Mesendoderm (in vitro differentiated cells): ENCODE measurements at regions not wholly inside any gene's neighbourhood (a gene's known extent, or its start where the extent isn't known, plus 50 kb on each side); places are given as distances from the start of the nearest gene placed in this dataset.

Experiments used
- DNase-seq: peaks from one replicate; pipeline ENCODE4 v3.0.0; 2013
- H2AK5ac ChIP-seq: 2 replicates; pipeline ENCODE4 v1.6.1; 2013; ENCODE audit warnings: low read length, inconsistent platforms
- H2BK120ac ChIP-seq: 2 replicates; pipeline ENCODE4 v1.6.1; 2013; ENCODE audit warnings: low read depth, mild to moderate bottlenecking, low read length, moderate library complexity, mixed read lengths
- H2BK15ac ChIP-seq: replicated peaks from 2 replicates; pipeline ENCODE4 v1.6.1; 2013; ENCODE audit warnings: low read depth, mild to moderate bottlenecking, moderate library complexity
- H2BK5ac ChIP-seq: 2 replicates; pipeline ENCODE4 v1.6.1; 2013; ENCODE audit warnings: low read length, inconsistent platforms
- H3K18ac ChIP-seq: 2 replicates; pipeline ENCODE4 v1.6.1; 2013; ENCODE audit warnings: mild to moderate bottlenecking, low read length, mixed read lengths
- H3K23ac ChIP-seq: one replicate; pipeline ENCODE4 v1.6.1; 2013; ENCODE audit warnings: low read length
- H3K27ac ChIP-seq: 2 replicates; pipeline ENCODE4 v1.5.1; 2013; ENCODE audit warnings: low read depth, mild to moderate bottlenecking, inconsistent platforms, low read length, moderate library complexity
- H3K27me3 ChIP-seq: 2 replicates; pipeline ENCODE4 v1.6.1; 2013; ENCODE audit warnings: low read length, control low read depth, mild to moderate bottlenecking, inconsistent platforms; ENCODE audit not compliant: insufficient read depth, poor library complexity
- H3K36me3 ChIP-seq: 2 replicates; pipeline ENCODE4 v1.6.1; 2013; ENCODE audit warnings: low read length, inconsistent platforms; ENCODE audit not compliant: control insufficient read depth, insufficient read depth
- H3K4ac ChIP-seq: one replicate; pipeline ENCODE4 v1.6.1; 2013; ENCODE audit warnings: low read depth, mild to moderate bottlenecking, low read length, moderate library complexity
- H3K4me1 ChIP-seq: 2 replicates; pipeline ENCODE4 v1.6.1; 2013; ENCODE audit warnings: low read depth, low read length, inconsistent platforms; ENCODE audit not compliant: control insufficient read depth
- H3K4me2 ChIP-seq: 2 replicates; pipeline ENCODE4 v1.6.1; 2013; ENCODE audit warnings: low read length
- H3K4me3 ChIP-seq: 2 replicates; pipeline ENCODE4 v1.5.1; 2013; ENCODE audit warnings: mild to moderate bottlenecking, low read length
- H3K56ac ChIP-seq: one replicate; pipeline ENCODE4 v1.6.1; 2013; ENCODE audit warnings: low read length
- H3K79me1 ChIP-seq: 2 replicates; pipeline ENCODE4 v1.6.1; 2013; ENCODE audit warnings: low read length, inconsistent platforms
- H3K79me2 ChIP-seq: 2 replicates; pipeline ENCODE4 v1.6.1; 2013; ENCODE audit warnings: mild to moderate bottlenecking, low read length; ENCODE audit not compliant: control insufficient read depth, insufficient read depth
- H3K9ac ChIP-seq: 2 replicates; pipeline ENCODE4 v1.6.1; 2013; ENCODE audit warnings: low read length, inconsistent platforms
- H4K5ac ChIP-seq: one replicate; pipeline ENCODE4 v1.6.1; 2013; ENCODE audit warnings: low read length
- H4K8ac ChIP-seq: one replicate; pipeline ENCODE4 v1.6.1; 2013; ENCODE audit warnings: low read depth, mild to moderate bottlenecking, control low read depth, low read length, moderate library complexity
- WGBS: extraction: QIAGEN DNeasy Blood & Tissue Kit; methylation state at CpG from one replicate; pipeline ENCODE4 v1.1.7; 2013; ENCODE audit warnings: low lambda C conversion rate, missing lambda C conversion rate; ENCODE audit not compliant: insufficient coverage; ENCODE audit errors: extremely low coverage; 5-methylcytosine and 5-hydroxymethylcytosine counted together

DNA sequence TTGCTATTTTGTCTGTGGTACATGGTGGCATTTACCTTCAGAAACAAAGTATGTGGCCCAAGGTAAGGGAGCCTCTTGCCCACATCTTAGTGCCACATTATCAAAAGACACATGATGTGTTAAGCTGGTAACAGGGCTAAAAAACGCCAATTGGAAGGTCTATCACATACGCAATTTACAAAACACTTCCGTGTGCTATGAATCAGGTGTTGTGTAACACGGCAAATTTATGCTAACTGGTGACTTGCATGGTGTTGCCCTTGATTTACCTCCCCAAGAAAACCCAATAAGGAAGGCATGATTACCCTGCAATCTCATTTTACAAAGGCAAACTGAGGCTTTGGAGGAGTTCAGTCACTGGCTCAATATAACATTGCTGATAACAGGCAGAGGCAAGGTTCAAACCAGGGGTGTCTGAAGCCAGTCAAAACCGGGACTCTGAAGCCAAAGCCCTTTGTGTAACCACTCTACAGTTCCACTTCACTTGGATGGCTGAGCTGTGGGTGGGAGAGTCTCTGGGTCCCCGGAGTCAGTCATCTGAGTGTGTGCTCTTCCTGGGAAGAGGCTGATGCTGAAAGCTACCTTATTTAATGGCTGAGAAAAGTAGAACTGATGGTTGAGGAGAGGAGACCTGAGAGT lies 103.9 kb upstream of the BCL6 start:
- Histone ChIP-seq H2BK5ac (no peak overlapping the region), H3K18ac (no peak overlapping the region), H3K4me2 (no peak overlapping the region), H3K23ac (no peak overlapping the region), H3K56ac (no peak overlapping the region), H2AK5ac (no peak overlapping the region), H4K5ac (no peak overlapping the region), H3K4ac (no peak overlapping the region), H3K9ac (no peak overlapping the region), H4K8ac (no peak overlapping the region), H3K27me3 (no peaks in the 10 kb centered on the region), H2BK120ac (no peak overlapping the region), H2BK15ac (no peak overlapping the region), H3K4me1 (no peaks in the 10 kb centered on the region), H3K4me3 (no peak overlapping the region), H3K36me3 (no peaks in the 10 kb centered on the region), H3K79me2 (no peaks in the 10 kb centered on the region), H3K79me1 (no peaks in the 10 kb centered on the region), H3K27ac (no peak overlapping the region)
- no CpG with 5 or more reads among the region's 6 CpGs for WGBS
- DNase-seq: no peak

DNA sequence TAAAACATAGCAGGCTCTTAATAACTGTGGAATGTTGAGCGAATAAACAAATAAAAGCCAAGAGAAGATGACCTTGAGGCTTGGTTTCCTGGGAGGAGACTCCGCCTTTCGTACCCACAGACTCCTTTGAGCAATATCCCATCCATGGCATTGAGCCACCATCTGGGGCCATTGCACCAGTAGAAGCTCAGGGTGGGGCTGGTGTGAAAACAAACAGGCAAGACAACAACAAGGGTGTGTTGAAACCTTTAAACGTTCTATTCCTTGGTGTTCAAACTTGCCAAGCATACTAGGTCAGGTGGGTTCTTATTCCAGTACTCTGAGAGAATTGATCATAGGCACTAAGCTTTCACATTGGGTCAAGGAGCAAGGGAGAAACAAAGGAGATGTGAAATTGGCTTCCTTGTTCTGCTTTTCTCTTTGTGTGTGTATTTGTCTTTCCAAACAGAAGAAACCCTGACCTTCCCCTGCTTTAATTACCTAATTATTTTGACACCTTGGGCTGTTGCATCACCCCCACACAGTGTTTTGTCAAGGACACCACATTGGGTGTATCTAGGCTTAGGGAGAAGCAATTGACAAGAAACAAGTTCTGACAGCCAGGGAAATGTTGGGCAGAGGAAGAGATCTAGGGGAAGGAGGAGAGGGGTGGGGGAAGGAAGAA lies 105.1 kb upstream of the BCL6 start:
- Histone ChIP-seq H3K79me1 (no peaks in the 10 kb centered on the region), H3K18ac (no peak overlapping the region), H3K27ac (no peak overlapping the region), H3K56ac (no peak overlapping the region), H3K79me2 (no peaks in the 10 kb centered on the region), H2BK15ac (no peak overlapping the region), H3K4me3 (no peak overlapping the region), H3K4me1 (no peaks in the 10 kb centered on the region), H3K36me3 (no peaks in the 10 kb centered on the region), H2BK120ac (no peak overlapping the region), H2BK5ac (no peak overlapping the region), H2AK5ac (no peak overlapping the region), H3K9ac (no peak overlapping the region), H4K8ac (no peak overlapping the region), H3K4ac (no peak overlapping the region), H3K23ac (no peak overlapping the region), H3K4me2 (no peak overlapping the region), H3K27me3 (no peaks in the 10 kb centered on the region), H4K5ac (no peak overlapping the region)
- no peak for DNase-seq
- WGBS: no CpG with 5 or more reads among the region's 4 CpGs

DNA sequence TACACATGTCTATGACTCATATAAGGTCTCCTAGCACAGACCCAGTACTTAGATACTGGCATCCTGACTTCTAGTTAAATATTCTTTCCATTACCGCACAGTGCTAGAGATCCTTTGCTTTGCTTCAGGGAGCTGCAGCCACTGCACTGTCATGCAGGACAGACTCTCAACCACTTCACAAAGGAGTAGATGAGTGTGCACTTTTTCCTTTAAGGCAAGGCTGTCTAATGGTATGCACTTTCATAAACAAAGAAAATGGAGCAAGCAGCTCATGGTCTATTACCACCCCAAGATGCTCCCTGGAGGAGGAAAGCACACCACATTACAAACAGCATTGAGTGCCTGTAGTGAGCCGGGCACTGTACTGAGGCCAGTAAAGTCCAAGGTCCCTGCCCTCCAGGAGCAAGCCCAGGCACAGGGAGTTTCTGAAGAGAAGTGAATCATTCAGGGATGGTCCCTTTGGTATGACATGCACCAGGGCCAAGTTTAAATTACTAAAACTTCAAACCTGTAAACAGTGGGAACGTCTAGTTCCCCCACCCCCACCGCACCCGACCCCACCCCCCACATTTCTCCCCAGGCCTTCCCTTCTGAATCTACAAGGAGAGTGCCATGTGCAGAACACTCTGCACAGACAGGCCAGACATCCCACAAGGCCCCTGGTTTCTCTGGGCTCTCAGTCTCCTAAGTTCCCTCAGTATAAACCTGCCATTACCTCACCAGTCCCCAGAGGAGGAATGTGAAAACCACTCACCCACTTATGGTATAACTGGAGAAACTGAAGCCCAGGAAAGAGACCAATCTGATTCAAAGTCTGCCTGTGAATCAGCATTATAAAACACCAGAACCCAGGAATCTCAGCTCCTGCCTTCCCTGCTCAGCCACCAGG lies 107.8 kb upstream of the BCL6 start:
- no peak overlapping the region for H3K56ac ChIP-seq
- no peaks in the 10 kb centered on the region for H3K4me1 ChIP-seq
- H2BK15ac ChIP-seq: no peak overlapping the region
- no peaks in the 10 kb centered on the region for H3K36me3 ChIP-seq
- H4K5ac ChIP-seq: no peak overlapping the region
- no peak overlapping the region for H3K4ac ChIP-seq
- no peaks in the 10 kb centered on the region for H3K27me3 ChIP-seq
- no peak for DNase-seq
- no peaks in the 10 kb centered on the region for H3K79me1 ChIP-seq
- no peak overlapping the region for H3K23ac ChIP-seq
- no CpG with 5 or more reads among the region's 5 CpGs for WGBS
- H3K4me3 ChIP-seq: no peak overlapping the region
- no peak overlapping the region for H3K18ac ChIP-seq
- H3K9ac ChIP-seq: no peak overlapping the region
- H2BK5ac ChIP-seq: no peak overlapping the region
- H4K8ac ChIP-seq: no peak overlapping the region
- no peaks in the 10 kb centered on the region for H3K79me2 ChIP-seq
- H2BK120ac ChIP-seq: no peak overlapping the region
- H3K27ac ChIP-seq: no peak overlapping the region
- no peak overlapping the region for H3K4me2 ChIP-seq
- no peak overlapping the region for H2AK5ac ChIP-seq

DNA sequence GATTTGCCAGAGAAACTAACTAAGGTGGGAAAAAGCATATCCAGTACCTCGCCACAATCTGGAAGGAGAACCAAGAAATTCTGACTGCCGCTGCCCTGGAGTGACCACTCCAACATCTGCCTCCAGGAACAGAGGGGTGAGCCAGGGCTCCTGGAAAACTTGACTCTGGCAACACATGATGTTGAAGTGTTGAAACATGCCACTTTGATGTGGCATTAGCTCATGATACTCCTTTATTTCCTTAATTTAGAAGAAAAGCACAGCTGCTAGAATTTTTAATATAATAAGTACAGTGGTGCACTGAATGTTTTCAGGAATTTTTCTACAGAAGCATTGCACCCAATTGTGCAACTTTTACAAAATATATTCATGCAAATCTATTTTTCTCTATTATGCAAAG lies 109.9 kb upstream of the BCL6 start:
- no peak overlapping the region for H2BK5ac ChIP-seq
- H3K9ac ChIP-seq: no peak overlapping the region
- no peak overlapping the region for H3K56ac ChIP-seq
- no peak overlapping the region for H4K5ac ChIP-seq
- H3K4me3 ChIP-seq: no peak overlapping the region
- no peak for DNase-seq
- no peak overlapping the region for H3K27ac ChIP-seq
- no peak overlapping the region for H3K4ac ChIP-seq
- no peaks in the 10 kb centered on the region for H3K36me3 ChIP-seq
- no peaks in the 10 kb centered on the region for H3K79me2 ChIP-seq
- H2BK120ac ChIP-seq: no peak overlapping the region
- H4K8ac ChIP-seq: no peak overlapping the region
- no peak overlapping the region for H3K4me2 ChIP-seq
- H3K79me1 ChIP-seq: no peaks in the 10 kb centered on the region
- H3K23ac ChIP-seq: no peak overlapping the region
- WGBS: no CpG with 5 or more reads among the region's 2 CpGs
- H3K18ac ChIP-seq: no peak overlapping the region
- no peak overlapping the region for H2BK15ac ChIP-seq
- H3K4me1 ChIP-seq: no peaks in the 10 kb centered on the region
- no peak overlapping the region for H2AK5ac ChIP-seq
- H3K27me3 ChIP-seq: no peaks in the 10 kb centered on the region

DNA sequence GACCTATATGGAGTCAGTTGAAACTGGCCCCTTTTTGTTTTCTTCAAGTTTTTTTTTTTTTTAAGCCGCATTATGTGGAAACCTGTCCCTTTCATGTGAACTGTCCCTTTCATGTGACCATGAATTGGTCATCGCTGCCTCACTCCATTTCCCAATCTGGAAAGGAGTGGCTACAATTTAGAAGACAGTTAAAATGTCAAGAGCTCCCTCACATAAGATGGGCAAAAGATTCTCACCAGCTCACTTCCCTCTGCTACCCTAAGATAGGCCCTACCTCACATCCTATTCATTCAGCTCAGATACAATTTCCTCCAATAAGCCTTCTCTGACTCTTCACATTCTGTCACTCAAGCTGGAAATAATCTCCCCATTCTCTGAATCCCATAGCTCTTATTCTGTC lies 111.3 kb upstream of the BCL6 start:
- no peak overlapping the region for H4K8ac ChIP-seq
- no peak overlapping the region for H4K5ac ChIP-seq
- no peaks in the 10 kb centered on the region for H3K79me1 ChIP-seq
- no peak overlapping the region for H3K4ac ChIP-seq
- H3K4me1 ChIP-seq: no peaks in the 10 kb centered on the region
- no peaks in the 10 kb centered on the region for H3K27me3 ChIP-seq
- no peak overlapping the region for H2BK15ac ChIP-seq
- no peak overlapping the region for H3K4me3 ChIP-seq
- no peak overlapping the region for H2AK5ac ChIP-seq
- H2BK120ac ChIP-seq: no peak overlapping the region
- no CpG with 5 or more reads among the region's 2 CpGs for WGBS
- H3K18ac ChIP-seq: no peak overlapping the region
- no peak overlapping the region for H3K4me2 ChIP-seq
- no peaks in the 10 kb centered on the region for H3K79me2 ChIP-seq
- H3K56ac ChIP-seq: no peak overlapping the region
- H3K23ac ChIP-seq: no peak overlapping the region
- H3K27ac ChIP-seq: no peak overlapping the region
- no peak overlapping the region for H2BK5ac ChIP-seq
- H3K9ac ChIP-seq: no peak overlapping the region
- DNase-seq: no peak
- H3K36me3 ChIP-seq: no peaks in the 10 kb centered on the region
